ENCODE measurements at regions not wholly inside any gene's neighbourhood (a gene's known extent, or its start where the extent isn't known, plus 50 kb on each side); places are given as distances from the start of the nearest gene placed in this dataset.

- no peaks in the 10 kb centered on the region for H3K4me1 Mint-ChIP-seq
- no peak for TF ChIP-seq CTCF (IDR thresholded peaks at IDR 0.05)
- intact Hi-C loops (cut with micrococcal nuclease), result no loop called here
- H3K27ac Mint-ChIP-seq, result no peak overlapping the region
- no peak overlapping the region for H3K4me3 Mint-ChIP-seq
- Histone ChIP-seq H3K27ac (ENCODE audit: low read length) (no peak overlapping the region), H3K4me1 (ENCODE audit: control insufficient read depth, insufficient read depth, low read length) (no peaks in the 10 kb centered on the region), H3K36me3 (ENCODE audit: control insufficient read depth, insufficient read depth, low read length) (no peaks in the 10 kb centered on the region), H3K4me3 (ENCODE audit: low read length) (no peak overlapping the region), H3K27me3 (ENCODE audit: control insufficient read depth, insufficient read depth, low read length) (no peaks in the 10 kb centered on the region), H3K9me3 (ENCODE audit: control insufficient read depth, insufficient read depth, low read length) (no peaks in the 10 kb centered on the region)
- H3K27me3 Mint-ChIP-seq (ENCODE audit: low read depth in 2 of 2), result no peaks in the 10 kb centered on the region
- H3K9me3 Mint-ChIP-seq, result peaks cover 17 to 21% of the 10 kb centered on the region in 2 donors
- H3K36me3 Mint-ChIP-seq, result peaks cover 15% of the 10 kb centered on the region
- DNase-seq (no peak), ATAC-seq (no peak)
These were observed 497.4 kb upstream of the FAM47C start for GRCh38 chrX:36510736-36511135.

DNA sequence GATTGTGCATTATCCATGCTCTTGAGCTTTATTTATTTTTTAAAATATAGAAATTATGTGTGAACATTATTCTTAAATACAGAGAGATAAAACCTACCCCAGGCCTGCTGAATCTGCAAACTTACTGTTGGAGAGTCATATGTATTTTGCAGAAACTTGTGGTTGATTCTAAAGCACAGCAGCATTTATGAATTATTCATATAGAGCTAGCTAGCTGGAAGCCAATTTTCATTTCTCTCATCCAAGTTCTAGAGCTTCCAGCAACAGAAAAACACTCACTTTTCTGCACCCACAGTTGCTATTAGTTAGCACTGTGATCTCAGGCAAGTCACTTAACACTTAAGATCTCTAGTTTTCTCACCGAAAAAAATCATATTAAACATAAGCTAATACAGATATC is 479.5 kb upstream of the FAM47C start:
- Histone ChIP-seq H3K27ac (ENCODE audit: low read length) (no peak overlapping the region), H3K4me1 (ENCODE audit: control insufficient read depth, insufficient read depth, low read length) (no peaks in the 10 kb centered on the region), H3K27me3 (ENCODE audit: control insufficient read depth, insufficient read depth, low read length) (no peaks in the 10 kb centered on the region), H3K9me3 (ENCODE audit: control insufficient read depth, insufficient read depth, low read length) (no peaks in the 10 kb centered on the region), H3K36me3 (ENCODE audit: control insufficient read depth, insufficient read depth, low read length) (no peaks in the 10 kb centered on the region), H3K4me3 (ENCODE audit: low read length) (no peak overlapping the region)
- Mint-ChIP-seq H3K4me1 (no peaks in the 10 kb centered on the region), H3K9me3 (peaks cover 2% of the 10 kb centered on the region in 2 donors), H3K36me3 (no peaks in the 10 kb centered on the region), H3K4me3 (no peak overlapping the region), H3K27me3 (ENCODE audit: low read depth in 2 of 2) (no peaks in the 10 kb centered on the region), H3K27ac (no peak overlapping the region)
- TF ChIP-seq CTCF (IDR thresholded peaks at IDR 0.05), result no peak
- no CpG with 5 or more reads among the region's 1 CpG for WGBS (ENCODE audit: insufficient coverage)
- intact Hi-C loops (cut with micrococcal nuclease), result no loop called here
- no peak for DNase-seq
- ATAC-seq, result no peak

GRCh38 chrX:36534900-36535299 is 473.3 kb upstream of the FAM47C start:
- Histone ChIP-seq H3K27me3 (ENCODE audit: control insufficient read depth, insufficient read depth, low read length) (no peaks in the 10 kb centered on the region), H3K4me1 (ENCODE audit: control insufficient read depth, insufficient read depth, low read length) (no peaks in the 10 kb centered on the region), H3K9me3 (ENCODE audit: control insufficient read depth, insufficient read depth, low read length) (no peaks in the 10 kb centered on the region), H3K27ac (ENCODE audit: low read length) (no peak overlapping the region), H3K4me3 (ENCODE audit: low read length) (no peak overlapping the region), H3K36me3 (ENCODE audit: control insufficient read depth, insufficient read depth, low read length) (no peaks in the 10 kb centered on the region)
- 60% methylated on average over 5 of the region's 6 CpGs for WGBS (ENCODE audit: insufficient coverage)
- TF ChIP-seq CTCF (IDR thresholded peaks at IDR 0.05), result no peak
- no peak overlapping the region for H3K27ac Mint-ChIP-seq
- DNase-seq (no peak), ATAC-seq (no peak)
- intact Hi-C loops (cut with micrococcal nuclease), result no loop called here
- no peak overlapping the region for H3K4me3 Mint-ChIP-seq
- no peaks in the 10 kb centered on the region for H3K36me3 Mint-ChIP-seq
- peaks cover 6 to 8% of the 10 kb centered on the region in 2 donors for H3K9me3 Mint-ChIP-seq
- H3K27me3 Mint-ChIP-seq (ENCODE audit: low read depth in 2 of 2), result no peaks in the 10 kb centered on the region
- H3K4me1 Mint-ChIP-seq, result no peaks in the 10 kb centered on the region

DNA sequence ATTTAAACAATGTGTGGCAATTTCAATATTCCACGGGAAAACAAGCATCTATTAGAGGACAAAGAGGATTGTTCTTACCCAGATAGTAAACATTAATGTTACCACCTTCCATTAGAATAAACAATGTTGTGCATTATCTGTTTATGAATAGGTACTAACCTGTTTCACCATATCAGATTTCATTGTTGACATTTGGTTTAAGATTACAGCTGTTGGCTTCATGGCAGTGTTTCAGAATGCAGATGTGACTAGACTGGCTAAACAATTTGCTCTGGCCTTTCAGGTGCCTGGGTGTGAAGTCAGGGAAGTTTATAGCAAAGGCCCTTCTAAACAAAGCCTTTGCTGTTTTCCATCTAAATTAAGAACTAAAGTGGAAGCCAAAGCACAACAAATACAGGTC is 464.7 kb upstream of the FAM47C start:
- H3K4me3 Mint-ChIP-seq, result no peak overlapping the region
- H3K4me1 Mint-ChIP-seq, result no peaks in the 10 kb centered on the region
- no CpG with 5 or more reads among the region's 1 CpG for WGBS (ENCODE audit: insufficient coverage)
- Histone ChIP-seq H3K27me3 (ENCODE audit: control insufficient read depth, insufficient read depth, low read length) (no peaks in the 10 kb centered on the region), H3K36me3 (ENCODE audit: control insufficient read depth, insufficient read depth, low read length) (no peaks in the 10 kb centered on the region), H3K9me3 (ENCODE audit: control insufficient read depth, insufficient read depth, low read length) (no peaks in the 10 kb centered on the region), H3K27ac (ENCODE audit: low read length) (no peak overlapping the region), H3K4me3 (ENCODE audit: low read length) (no peak overlapping the region), H3K4me1 (ENCODE audit: control insufficient read depth, insufficient read depth, low read length) (no peaks in the 10 kb centered on the region)
- TF ChIP-seq CTCF (IDR thresholded peaks at IDR 0.05), result no peak
- H3K27ac Mint-ChIP-seq, result no peak overlapping the region
- peaks cover 0 to 2% of the 10 kb centered on the region in 2 donors for H3K9me3 Mint-ChIP-seq
- no peaks in the 10 kb centered on the region for H3K36me3 Mint-ChIP-seq
- DNase-seq (no peak), ATAC-seq (no peak)
- intact Hi-C loops (cut with micrococcal nuclease), result no loop called here
- H3K27me3 Mint-ChIP-seq (ENCODE audit: low read depth in 2 of 2), result no peaks in the 10 kb centered on the region
